IMR-90 (cell line): ENCODE measurements at regions not wholly inside any gene's neighbourhood (a gene's known extent, or its start where the extent isn't known, plus 50 kb on each side); places are given as distances from the start of the nearest gene placed in this dataset.

Experiments used
- ATAC-seq: fragments of 200-7000 bp; cut with Tn5 transposase; 2 replicates; pipeline ENCODE4 v1.9.1; 2020; ENCODE audit warnings: low read depth, mild to moderate bottlenecking, moderate library complexity
- BruUV-seq: library from RNA; stranded (reverse); fragments of 400-500 nt; replicated peaks from 2 replicates; lab custom pipeline; 2021; lab: Mats Ljungman, UMichigan
- CTCF ChIA-PET: fragments of 300-600 bp; formaldehyde crosslinking; extraction: SDS; loops from one replicate; lab custom pipeline; 2021; ENCODE audit warnings: antibody characterized with exemption; lab: Yijun Ruan, JAX
- POLR2A ChIA-PET: fragments of 300-600 bp; sonication (Branson Sonifier 250); formaldehyde crosslinking; loops from one replicate; lab custom pipeline; 2022; ENCODE audit warnings: antibody characterized with exemption; ENCODE audit not compliant: unreplicated experiment; lab: Charles Lee
- DNase-seq: peaks from one replicate; pipeline ENCODE4 v3.0.0; 2013
- H2AFZ ChIP-seq: replicated peaks from 2 replicates; pipeline ENCODE3; 2013; ENCODE audit warnings: low read length, mild to moderate bottlenecking; ENCODE audit not compliant: poor library complexity
- H2AK5ac ChIP-seq: 2 replicates; pipeline ENCODE4 v1.6.1; 2013; ENCODE audit warnings: low read depth, low read length, inconsistent platforms
- H2AK9ac ChIP-seq: replicated peaks from 2 replicates; pipeline ENCODE3; 2013; ENCODE audit warnings: mild to moderate bottlenecking, low read depth, low read length, moderate library complexity; ENCODE audit not compliant: poor library complexity
- H2BK120ac ChIP-seq: 2 replicates; pipeline ENCODE4 v1.6.1; 2013; ENCODE audit warnings: low read depth, low read length, inconsistent platforms
- H2BK15ac ChIP-seq: 3 replicates; pipeline ENCODE4 v1.6.1; 2013; ENCODE audit warnings: low read depth, low read length, inconsistent platforms
- H2BK20ac ChIP-seq: 2 replicates; pipeline ENCODE4 v1.6.1; 2013; ENCODE audit warnings: low read depth, mild to moderate bottlenecking, inconsistent platforms, low read length, moderate library complexity
- H2BK5ac ChIP-seq: 2 replicates; pipeline ENCODE4 v1.6.1; 2013; ENCODE audit warnings: mild to moderate bottlenecking, low read depth, low read length, inconsistent platforms; ENCODE audit not compliant: poor library complexity, severe bottlenecking
- H3K14ac ChIP-seq: replicated peaks from 2 replicates; pipeline ENCODE4 v1.6.1; 2013; ENCODE audit warnings: low read depth, low read length, inconsistent platforms
- H3K18ac ChIP-seq: 2 replicates; pipeline ENCODE4 v1.6.1; 2013; ENCODE audit warnings: low read depth, low read length, control low read depth
- H3K23ac ChIP-seq: 2 replicates; pipeline ENCODE4 v1.6.1; 2013; ENCODE audit warnings: low read depth, low read length, inconsistent platforms
- H3K27ac ChIP-seq: 2 replicates; pipeline ENCODE4 v1.5.1; 2013; ENCODE audit warnings: mild to moderate bottlenecking, control low read depth, low read length; ENCODE audit not compliant: insufficient read depth
- H3K27me3 ChIP-seq: 2 replicates; pipeline ENCODE4 v1.6.1; 2013; ENCODE audit warnings: low read length; ENCODE audit not compliant: control insufficient read depth, insufficient read depth
- H3K36me3 ChIP-seq: 2 replicates; pipeline ENCODE4 v1.6.1; 2013; ENCODE audit warnings: low read length, mixed read lengths; ENCODE audit not compliant: control insufficient read depth, insufficient read depth
- H3K4ac ChIP-seq: 2 replicates; pipeline ENCODE4 v1.6.1; 2013; ENCODE audit warnings: low read depth, low read length, inconsistent platforms
- H3K4me1 ChIP-seq: 2 replicates; pipeline ENCODE4 v1.6.1; 2013; ENCODE audit warnings: low read length, mixed read lengths; ENCODE audit not compliant: control insufficient read depth, insufficient read depth
- H3K4me2 ChIP-seq: 2 replicates; pipeline ENCODE4 v1.6.1; 2013; ENCODE audit warnings: low read depth, mild to moderate bottlenecking, control low read depth, low read length, moderate library complexity
- H3K4me3 ChIP-seq: 2 replicates; pipeline ENCODE4 v1.5.1; 2013; ENCODE audit warnings: low read depth, mild to moderate bottlenecking, control low read depth, low read length, moderate library complexity; ENCODE audit not compliant: insufficient read depth
- H3K56ac ChIP-seq: 2 replicates; pipeline ENCODE4 v1.6.1; 2013; ENCODE audit warnings: low read length, inconsistent platforms; ENCODE audit not compliant: insufficient read depth; ENCODE audit errors: extremely low read depth
- H3K79me1 ChIP-seq, 2 experiments: 2 replicates each; pipeline ENCODE4 v1.6.1; 2013; ENCODE audit warnings: low read length in 2 of 2, inconsistent platforms in 1 of 2, low read depth in 1 of 2
- H3K9ac ChIP-seq: 2 replicates; pipeline ENCODE4 v1.6.1; 2013; ENCODE audit warnings: low read depth, low read length, control low read depth
- H3K9me1 ChIP-seq: 2 replicates; pipeline ENCODE4 v1.6.1; 2013; ENCODE audit warnings: low read length, inconsistent platforms; ENCODE audit not compliant: insufficient read depth
- H3K9me3 ChIP-seq: 2 replicates; pipeline ENCODE4 v1.6.1; 2013; ENCODE audit warnings: low read length; ENCODE audit not compliant: control insufficient read depth, insufficient read depth
- H4K20me1 ChIP-seq: 2 replicates; pipeline ENCODE4 v1.6.1; 2013; ENCODE audit warnings: low read length, inconsistent platforms; ENCODE audit not compliant: insufficient read depth
- H4K5ac ChIP-seq: 2 replicates; pipeline ENCODE4 v1.6.1; 2013; ENCODE audit warnings: mild to moderate bottlenecking, low read depth, low read length, control low read depth
- H4K8ac ChIP-seq, 2 experiments: 2 replicates each; pipeline ENCODE4 v1.6.1; 2013; ENCODE audit warnings: low read depth in 2 of 2, low read length in 2 of 2, control low read depth in 1 of 2, inconsistent platforms in 1 of 2
- H4K91ac ChIP-seq: 2 replicates; pipeline ENCODE4 v1.6.1; 2013; ENCODE audit warnings: low read depth, low read length, inconsistent platforms; ENCODE audit not compliant: insufficient read depth
- BHLHE40 ChIP-seq: fragments of 150-350 bp; IDR thresholded peaks from 2 replicates; pipeline ENCODE4 v1.6.1; 2016; ENCODE audit warnings: mild to moderate bottlenecking, low read depth, low read length
- CEBPB ChIP-seq: IDR thresholded peaks from 2 replicates; pipeline ENCODE4 v1.6.1; 2012; ENCODE audit warnings: low read depth, low read length, improper control_type of control experiment
- CHD1 ChIP-seq: IDR thresholded peaks from 2 replicates; pipeline ENCODE4 v1.6.1; 2012; ENCODE audit warnings: low read depth, low read length, improper control_type of control experiment
- MAFK ChIP-seq: IDR thresholded peaks from 2 replicates; pipeline ENCODE4 v1.6.1; 2012; ENCODE audit warnings: low read depth, low read length, improper control_type of control experiment
- MAZ ChIP-seq: IDR thresholded peaks from 2 replicates; pipeline ENCODE4 v1.6.1; 2012; ENCODE audit warnings: low read depth, mild to moderate bottlenecking, low read length, improper control_type of control experiment, moderate library complexity, borderline replicate concordance
- MXI1 ChIP-seq: IDR thresholded peaks from 2 replicates; pipeline ENCODE4 v1.6.1; 2012; ENCODE audit warnings: low read depth, mild to moderate bottlenecking, low read length, moderate library complexity, borderline replicate concordance
- NFE2L2 ChIP-seq: fragments of 150-350 bp; IDR thresholded peaks from 2 replicates; pipeline ENCODE4 v1.6.1; 2016; ENCODE audit warnings: low read depth, mild to moderate bottlenecking, low read length
- POLR2A ChIP-seq: IDR thresholded peaks from 2 replicates; pipeline ENCODE4 v1.6.1; 2012; ENCODE audit warnings: mild to moderate bottlenecking, low read depth, low read length
- RCOR1 ChIP-seq: IDR thresholded peaks from 2 replicates; pipeline ENCODE4 v1.6.1; 2012; ENCODE audit warnings: mild to moderate bottlenecking, low read length, improper control_type of control experiment; ENCODE audit not compliant: insufficient replicate concordance
- RFX5 ChIP-seq: IDR thresholded peaks from 2 replicates; pipeline ENCODE4 v1.8.0; 2012; ENCODE audit warnings: low read depth, mild to moderate bottlenecking, low read length, moderate library complexity
- WGBS, 2 experiments: methylation state at CpG; one replicate each; pipeline versions ENCODE4 v1.1.5 to v1.1.7; 2013; ENCODE audit warnings: missing lambda C conversion rate in 2 of 2; ENCODE audit not compliant: insufficient read length in 1 of 2; ENCODE audit errors: extremely low coverage in 2 of 2; 5-methylcytosine and 5-hydroxymethylcytosine counted together
- dilution Hi-C: fragments of 300-500 bp; cut with HindIII; formaldehyde crosslinking; loops from one replicate; pipeline ENCODE4 v1.14.3; 2018; ENCODE audit warnings: low sequenced_read_pairs; ENCODE audit not compliant: unreplicated experiment
- in situ Hi-C: fragments of 300-500 bp; cut with MboI; formaldehyde crosslinking; loops from 3 replicates; pipeline ENCODE4 v1.14.3; 2019; ENCODE audit warnings: low sequenced_read_pairs, inconsistent platforms, mixed read lengths
- intact Hi-C: fragments of 100-400 bp; cut with micrococcal nuclease; formaldehyde crosslinking; loops from 2 replicates; pipeline ENCODE4 v1.10.0; 2022
- TF ChIP-seq, protein P1 (sequence below): fragments of 150-350 bp; IDR thresholded peaks from 2 replicates; pipeline ENCODE4 v1.6.1; 2016; ENCODE audit warnings: low read depth, mild to moderate bottlenecking, low read length, moderate library complexity, borderline replicate concordance

GRCh38 chr3:186454881-186455703 lies 89.1 kb downstream of the CRYGS start:
- no peak overlapping the region for H3K56ac ChIP-seq
- ChIA-PET POLR2A (no interaction called here), CTCF (no interaction called here)
- H3K4me3 ChIP-seq: no peak overlapping the region
- no peak overlapping the region for H3K4ac ChIP-seq
- ATAC-seq (no peak), DNase-seq (no peak)
- no CpG with 5 or more reads among the region's 14 CpGs for WGBS, 2 experiments
- H4K91ac ChIP-seq: no peak overlapping the region
- TF ChIP-seq RCOR1 (no peak), POLR2A (no peak), NFE2L2 (no peak), CEBPB (no peak), BHLHE40 (no peak), MXI1 (no peak), RFX5 (no peak), CHD1 (no peak), MAZ (no peak), MAFK (no peak)
- TF ChIP-seq, protein P1, sequence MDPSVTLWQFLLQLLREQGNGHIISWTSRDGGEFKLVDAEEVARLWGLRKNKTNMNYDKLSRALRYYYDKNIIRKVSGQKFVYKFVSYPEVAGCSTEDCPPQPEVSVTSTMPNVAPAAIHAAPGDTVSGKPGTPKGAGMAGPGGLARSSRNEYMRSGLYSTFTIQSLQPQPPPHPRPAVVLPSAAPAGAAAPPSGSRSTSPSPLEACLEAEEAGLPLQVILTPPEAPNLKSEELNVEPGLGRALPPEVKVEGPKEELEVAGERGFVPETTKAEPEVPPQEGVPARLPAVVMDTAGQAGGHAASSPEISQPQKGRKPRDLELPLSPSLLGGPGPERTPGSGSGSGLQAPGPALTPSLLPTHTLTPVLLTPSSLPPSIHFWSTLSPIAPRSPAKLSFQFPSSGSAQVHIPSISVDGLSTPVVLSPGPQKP: no peak
- no peak overlapping the region for H3K4me2 ChIP-seq
- H3K36me3 ChIP-seq: no peaks in the 10 kb centered on the region
- dilution Hi-C loops (no loop called here), in situ Hi-C loops (no loop called here), intact Hi-C loops (no loop called here)
- H4K20me1 ChIP-seq: no peaks in the 10 kb centered on the region
- H3K27ac ChIP-seq: no peak overlapping the region
- H4K5ac ChIP-seq: no peak overlapping the region
- H2BK5ac ChIP-seq: no peak overlapping the region
- H3K9me1 ChIP-seq: no peaks in the 10 kb centered on the region
- peaks cover 12% of the 10 kb centered on the region for H3K27me3 ChIP-seq
- H3K23ac ChIP-seq: no peak overlapping the region
- no peaks in the 10 kb centered on the region for H3K79me1 ChIP-seq
- H4K8ac ChIP-seq: no peak overlapping the region
- no peak overlapping the region for H2BK20ac ChIP-seq
- peaks cover 3% of the 10 kb centered on the region; the same call in 1 of the 2 replicates for H3K4me1 ChIP-seq
- no peak overlapping the region for H3K9ac ChIP-seq
- H2BK120ac ChIP-seq: no peak overlapping the region
- no peak overlapping the region for H3K14ac ChIP-seq
- no peak overlapping the region for H2AK5ac ChIP-seq
- H2AK9ac ChIP-seq: no peak overlapping the region
- no TSS peak for BruUV-seq
- H3K9me3 ChIP-seq: no peaks in the 10 kb centered on the region
- H2BK15ac ChIP-seq: no peak overlapping the region
- no peak overlapping the region for H2AFZ ChIP-seq
- H3K18ac ChIP-seq: no peak overlapping the region
